HG03354 (cell line): ENCODE measurements at regions not wholly inside any gene's neighbourhood (a gene's known extent, or its start where the extent isn't known, plus 50 kb on each side); places are given as distances from the start of the nearest gene placed in this dataset.
"Not testable (repeated sequence)": the region's sequence is repeated elsewhere in the genome, so short reads cannot be mapped to it uniquely, and the experiment has no call there.

Experiments used
- ATAC-seq: cut with Tn5 transposase; IDR thresholded peaks from one replicate; pipeline ENCODE4 v1.9.1; 2021; ENCODE audit warnings: mild to moderate bottlenecking; ENCODE audit not compliant: unreplicated experiment, poor library complexity, severe bottlenecking

DNA sequence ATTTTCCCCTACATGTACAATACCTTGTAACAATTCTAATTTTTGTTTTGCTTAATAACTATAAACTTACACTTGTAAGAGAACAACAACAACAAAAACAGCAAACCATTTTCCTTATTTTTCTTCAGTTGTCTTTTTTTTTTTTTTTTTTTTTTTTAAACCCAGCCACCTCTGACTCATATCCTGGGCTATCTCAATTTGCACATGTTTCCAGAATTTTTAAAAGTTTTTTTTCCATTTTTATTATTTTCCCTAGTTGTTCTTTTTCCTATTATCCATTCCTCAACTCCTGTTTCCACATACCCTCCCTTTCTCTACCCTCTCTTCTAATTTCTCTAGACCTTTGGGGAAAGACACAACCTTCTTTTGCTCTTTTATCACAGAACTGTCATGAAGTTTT is 112.5 kb downstream of the EFEMP1 start:
- no peak for ATAC-seq

DNA sequence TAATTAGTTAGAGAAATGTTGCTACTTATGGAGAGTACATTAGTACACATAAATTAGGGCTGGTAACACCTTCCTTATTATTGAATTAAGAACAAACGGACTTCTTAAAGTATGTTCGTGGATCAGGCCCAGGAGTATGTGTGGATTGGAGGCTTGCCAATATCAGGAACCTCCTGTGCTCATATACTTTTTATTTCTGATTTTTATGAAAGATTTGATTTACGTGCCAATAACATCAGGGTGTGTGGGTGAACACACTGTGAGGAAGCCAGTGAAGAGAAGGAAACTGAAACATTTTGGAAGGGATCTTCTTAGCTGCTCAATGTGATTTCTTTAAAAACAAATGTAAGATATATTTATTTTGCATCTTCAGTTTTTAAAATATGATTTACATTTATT is 113.0 kb downstream of the EFEMP1 start:
- no peak for ATAC-seq

DNA sequence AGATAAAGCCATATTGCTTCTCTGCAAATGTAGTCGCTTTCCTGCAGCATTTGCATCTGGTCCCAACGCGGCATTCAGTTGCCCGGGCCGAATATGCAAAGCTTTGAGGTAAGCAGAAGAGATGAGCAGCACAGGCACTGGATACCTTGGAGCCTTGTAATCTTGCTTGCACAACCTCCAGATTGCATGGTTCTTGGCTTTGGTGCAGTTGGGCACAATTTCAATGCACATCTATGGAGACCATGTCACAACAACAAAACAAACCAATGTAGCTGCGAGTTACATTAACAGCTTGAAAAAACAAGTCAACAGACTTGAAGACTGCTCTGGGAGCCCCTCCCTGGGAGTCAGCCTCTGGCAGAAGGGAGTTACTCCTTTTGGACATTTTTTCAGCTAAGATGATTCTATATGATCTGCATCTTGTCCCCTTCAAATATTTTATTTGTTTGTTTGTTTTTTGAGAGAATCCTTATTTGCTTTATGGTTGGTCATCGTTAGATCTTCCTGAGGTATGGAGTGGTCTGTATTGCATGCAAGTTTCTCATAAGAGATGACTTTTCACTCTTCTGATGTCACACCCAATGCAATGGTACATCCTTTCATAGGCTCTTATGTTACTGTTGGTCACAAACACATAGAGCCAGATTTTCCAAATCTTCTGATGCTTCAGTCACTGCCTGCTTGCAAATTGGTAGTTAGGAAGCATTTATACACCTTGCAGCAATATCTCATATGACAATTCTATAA is 113.5 kb downstream of the EFEMP1 start:
- no peak for ATAC-seq

DNA sequence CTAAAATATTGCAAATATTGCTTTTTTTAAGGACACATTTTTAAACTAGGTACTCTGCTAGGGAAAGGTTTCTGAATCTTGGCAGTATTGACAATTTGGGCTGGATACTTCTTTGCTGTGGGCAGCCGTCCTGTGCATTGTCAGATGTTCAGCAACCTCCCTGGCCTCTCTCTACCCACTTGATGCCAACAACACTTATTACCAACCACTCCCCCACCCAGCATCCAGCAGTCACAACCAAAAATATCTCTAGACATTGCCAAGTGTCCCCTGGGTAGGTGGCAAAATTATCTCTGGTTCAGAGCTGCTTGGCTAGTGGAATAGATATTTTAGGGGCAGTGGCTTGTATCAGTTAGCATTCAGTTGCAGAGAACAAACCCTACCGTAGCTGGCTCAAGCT is 114.3 kb upstream of the PNPT1 start:
- ATAC-seq, result no peak

DNA sequence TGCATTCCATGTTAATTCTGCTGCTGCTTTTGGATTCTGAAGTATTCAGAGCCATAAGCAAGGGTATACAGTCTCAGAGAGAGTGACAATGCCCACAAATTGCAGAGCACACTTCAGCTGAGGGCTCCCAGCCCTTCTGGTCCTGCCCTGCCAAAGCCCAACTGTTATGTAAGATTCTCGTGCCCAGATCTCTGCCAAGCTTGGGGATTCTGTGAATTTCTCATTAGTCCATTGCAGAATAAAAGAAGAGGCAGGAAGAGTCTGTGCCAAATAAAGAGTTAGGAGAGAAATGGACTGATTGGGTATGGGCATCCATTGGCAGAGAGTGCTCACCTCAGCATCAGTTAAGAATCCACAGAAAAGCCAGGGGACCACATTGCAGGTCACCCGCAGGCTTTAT is 112.0 kb upstream of the PNPT1 start:
- no peak for ATAC-seq

DNA sequence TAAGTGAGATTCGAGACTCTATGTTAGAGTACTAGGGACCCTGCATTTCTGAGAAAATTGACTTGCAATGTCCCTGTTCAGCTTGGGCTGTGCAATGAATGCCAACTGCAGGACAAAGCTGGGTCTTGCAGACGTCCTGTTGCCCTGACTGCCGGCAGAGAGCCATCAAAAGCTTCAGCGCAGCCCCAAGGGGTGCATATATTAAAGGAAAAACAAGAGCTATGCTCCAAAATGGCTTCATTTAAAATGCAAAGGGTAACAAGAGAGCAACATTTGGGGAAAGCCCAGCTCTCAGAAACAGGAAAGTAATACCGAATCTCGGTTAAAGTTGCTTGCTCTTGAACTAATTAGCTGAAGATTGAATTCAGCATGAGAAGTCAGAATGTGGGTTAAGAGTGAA is 110.9 kb upstream of the PNPT1 start:
- no peak for ATAC-seq

DNA sequence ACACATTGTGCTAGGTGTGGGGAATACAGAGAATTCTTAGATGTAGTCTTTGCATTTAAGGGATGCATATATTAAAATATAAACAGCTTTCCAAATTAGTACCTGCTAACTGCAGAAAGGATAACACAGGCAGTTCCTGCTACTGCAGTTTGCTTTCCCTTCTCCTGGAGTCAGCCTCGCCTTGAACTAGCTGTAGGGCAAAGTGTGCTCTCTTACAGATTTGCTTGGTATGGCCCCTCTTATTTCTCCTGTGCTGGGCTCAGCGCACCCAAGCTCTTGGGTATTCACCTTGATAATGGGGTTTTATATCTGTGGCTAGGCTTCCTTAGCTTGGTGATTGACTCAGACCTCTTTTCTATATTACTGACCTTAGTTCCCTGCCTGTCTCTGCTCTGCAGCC is 108.4 kb upstream of the PNPT1 start:
- no peak for ATAC-seq

DNA sequence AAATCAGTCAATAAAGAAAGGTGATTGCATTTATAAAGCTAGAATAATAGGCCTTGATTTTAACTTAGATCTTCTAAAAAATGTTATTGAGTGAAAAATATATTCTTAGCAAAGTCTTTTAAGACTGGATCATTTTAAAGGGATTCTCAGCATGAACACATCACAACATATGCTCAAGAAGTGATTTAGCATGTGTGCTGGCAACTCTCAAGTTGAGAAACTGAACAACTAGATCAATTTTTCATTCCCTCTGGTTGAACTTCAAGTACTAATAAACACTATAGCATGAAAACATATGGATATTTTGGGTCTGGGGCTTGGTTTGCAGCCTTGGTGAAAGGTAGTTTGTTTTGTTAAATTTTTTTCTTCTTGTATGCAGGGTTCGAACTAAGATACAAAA is 107.8 kb upstream of the PNPT1 start:
- ATAC-seq, result no peak

DNA sequence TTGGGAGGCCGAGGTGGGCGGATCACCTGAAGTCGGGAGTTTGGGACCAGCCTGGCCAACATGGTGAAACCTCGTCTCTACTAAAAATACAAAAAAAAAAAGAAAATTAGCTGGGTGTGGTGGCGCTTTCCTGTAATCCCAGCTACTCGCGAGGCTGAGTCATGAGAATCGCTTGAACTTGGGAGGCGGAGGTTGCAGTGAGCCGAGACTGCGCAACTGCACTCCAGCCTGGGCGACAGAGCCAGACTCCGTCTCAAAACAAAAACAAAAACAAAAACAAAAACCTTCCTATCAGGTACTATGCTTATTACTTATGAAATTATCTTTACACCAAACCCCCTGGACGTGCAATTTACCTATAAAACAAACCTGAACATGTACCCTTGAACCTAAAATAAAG is 106.0 kb upstream of the PNPT1 start:
- ATAC-seq, result not testable (repeated sequence)

DNA sequence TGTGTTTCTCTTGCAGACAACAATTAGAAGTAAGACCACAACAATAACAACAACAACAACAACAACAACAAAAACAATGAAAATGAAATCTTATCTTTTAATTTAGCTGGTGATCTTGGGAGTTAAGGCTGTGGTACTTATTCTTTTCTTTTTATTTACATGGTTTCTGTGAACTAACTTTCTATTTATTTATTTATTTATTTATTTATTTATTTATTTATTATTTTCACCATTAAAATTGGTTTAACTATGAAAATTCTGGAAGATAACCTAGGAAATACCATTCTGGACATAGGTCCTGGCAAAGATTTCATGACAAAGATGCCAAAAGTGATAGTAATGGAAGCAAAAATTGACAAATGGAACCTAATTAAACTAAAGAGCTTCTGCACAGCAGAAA is 102.5 kb upstream of the PNPT1 start:
- ATAC-seq, result no peak

DNA sequence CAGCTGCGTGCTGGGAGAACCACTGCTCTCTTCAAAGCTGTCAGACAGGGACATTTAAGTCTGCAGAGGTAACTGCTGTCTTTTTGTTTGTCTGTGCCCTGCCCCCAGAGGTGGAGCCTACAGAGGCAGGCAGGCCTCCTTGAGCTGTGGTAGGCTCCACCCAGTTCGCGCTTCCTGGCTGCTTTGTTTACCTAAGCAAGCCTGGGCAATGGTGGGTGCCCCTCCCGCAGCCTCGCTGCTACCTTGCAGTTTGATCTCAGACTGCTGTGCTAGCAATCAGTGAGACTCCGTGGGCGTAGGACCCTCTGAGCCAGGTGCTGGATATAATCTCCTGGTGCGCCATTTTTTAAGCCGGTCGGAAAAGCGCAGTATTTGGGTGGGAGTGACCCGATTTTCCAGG is 100.0 kb upstream of the PNPT1 start:
- not testable (repeated sequence) for ATAC-seq

DNA sequence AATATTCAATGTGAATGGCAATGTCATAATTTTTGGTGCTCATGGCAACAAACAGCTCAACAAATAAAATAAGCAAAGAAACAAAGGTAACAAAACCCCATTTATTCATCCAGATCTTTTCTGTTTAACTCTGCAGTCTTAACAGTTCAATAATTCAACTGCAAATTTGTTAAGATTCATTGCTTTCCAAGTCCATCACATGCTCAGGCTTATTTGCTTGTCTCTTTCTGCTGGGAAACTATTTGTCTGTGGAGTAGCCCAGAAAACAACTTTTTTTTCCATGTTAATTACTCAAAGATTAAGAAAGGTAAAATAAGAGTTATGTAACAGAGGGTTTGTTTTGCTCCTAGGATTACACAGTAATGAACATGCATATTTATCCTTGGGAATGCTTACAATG is 92.6 kb upstream of the PNPT1 start:
- ATAC-seq, result no peak

DNA sequence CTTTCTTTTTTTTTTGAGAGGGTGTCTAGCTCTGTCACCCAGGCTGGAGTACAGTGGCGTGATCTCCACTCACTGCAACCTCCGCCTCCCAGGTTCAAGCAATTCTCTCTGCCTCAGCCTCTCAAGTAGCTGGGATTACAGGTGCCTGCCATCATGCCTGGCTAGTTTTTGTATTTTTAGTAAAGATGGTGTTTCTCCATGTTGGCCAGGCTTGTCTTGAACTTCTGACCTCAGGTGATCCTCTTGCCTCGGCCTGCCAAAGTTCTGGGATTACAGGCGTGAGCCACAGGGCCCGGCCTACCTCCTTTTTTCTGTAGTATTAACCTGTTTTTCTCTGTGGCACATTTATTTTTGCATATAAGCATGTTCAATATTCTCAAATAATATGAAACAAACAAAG is 90.1 kb upstream of the PNPT1 start:
- ATAC-seq, result not testable (repeated sequence)

DNA sequence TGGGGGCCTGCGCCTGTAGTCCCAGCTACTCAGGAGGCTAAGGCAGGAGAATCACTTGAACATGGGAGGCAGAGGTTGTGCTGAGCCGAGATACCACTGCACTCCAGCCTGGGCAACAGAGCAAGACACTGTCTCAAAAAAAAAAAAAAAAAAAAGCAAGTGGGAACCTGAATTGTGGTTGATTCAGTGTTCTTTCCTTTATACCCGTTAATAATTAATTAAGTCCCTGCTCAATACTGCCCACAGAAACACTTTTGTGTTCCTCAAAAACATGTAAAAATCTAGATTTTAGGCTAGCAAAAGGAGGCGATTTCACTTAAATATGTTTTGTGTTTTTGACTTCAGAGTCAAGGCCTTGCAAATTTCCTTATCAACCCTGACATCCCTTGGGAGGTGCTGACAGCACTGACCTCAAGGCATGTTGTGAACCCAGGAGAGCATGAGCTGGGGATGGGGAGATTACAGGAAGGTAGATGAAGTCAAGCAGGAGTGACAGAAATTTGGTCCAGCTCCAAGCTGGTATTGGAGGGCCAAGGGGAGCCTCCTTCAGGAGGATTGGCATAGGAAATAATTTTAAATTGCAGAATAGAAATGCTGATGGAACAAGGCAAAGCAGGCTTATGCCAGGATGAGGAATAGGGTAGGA is 89.0 kb upstream of the PNPT1 start:
- ATAC-seq, result peak; percentile 42

DNA sequence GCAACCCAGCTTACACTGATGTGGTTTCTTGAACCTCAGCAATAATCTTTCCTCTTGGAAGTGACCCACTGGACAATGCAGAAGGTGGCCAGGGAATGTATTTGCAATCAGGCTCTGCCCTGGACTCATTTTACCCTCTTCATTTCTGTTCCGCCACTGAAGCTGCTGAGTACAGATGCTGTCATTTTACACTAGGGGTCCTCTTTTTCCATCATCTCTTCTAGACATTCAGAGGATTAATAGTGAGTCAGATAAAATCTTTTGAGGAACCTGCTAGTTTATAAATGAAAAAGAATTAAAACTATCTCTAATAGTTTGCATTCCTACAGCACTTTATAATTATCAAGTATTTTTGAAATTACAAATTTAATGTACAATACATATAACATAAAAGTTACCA is 87.9 kb upstream of the PNPT1 start:
- no peak for ATAC-seq

DNA sequence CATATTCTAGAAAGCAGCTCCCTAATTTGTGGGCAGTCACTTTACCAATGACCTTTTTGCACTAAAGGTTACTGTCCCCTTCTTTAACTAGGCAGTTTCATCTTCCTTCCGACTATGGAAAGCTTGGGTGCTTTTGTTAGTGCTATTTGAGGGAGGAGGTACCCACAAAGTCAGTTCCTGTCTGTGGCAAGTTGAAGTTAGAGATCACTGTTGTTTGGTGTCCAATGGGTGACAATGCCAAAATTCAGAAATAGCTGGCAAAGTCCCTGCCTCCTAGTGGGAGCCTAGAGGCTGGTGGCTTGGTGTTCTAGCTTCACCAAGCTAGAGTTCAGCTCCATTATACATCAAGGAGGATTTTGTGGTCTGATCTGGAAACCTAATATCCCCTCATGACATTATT is 87.1 kb upstream of the PNPT1 start:
- ATAC-seq, result no peak

DNA sequence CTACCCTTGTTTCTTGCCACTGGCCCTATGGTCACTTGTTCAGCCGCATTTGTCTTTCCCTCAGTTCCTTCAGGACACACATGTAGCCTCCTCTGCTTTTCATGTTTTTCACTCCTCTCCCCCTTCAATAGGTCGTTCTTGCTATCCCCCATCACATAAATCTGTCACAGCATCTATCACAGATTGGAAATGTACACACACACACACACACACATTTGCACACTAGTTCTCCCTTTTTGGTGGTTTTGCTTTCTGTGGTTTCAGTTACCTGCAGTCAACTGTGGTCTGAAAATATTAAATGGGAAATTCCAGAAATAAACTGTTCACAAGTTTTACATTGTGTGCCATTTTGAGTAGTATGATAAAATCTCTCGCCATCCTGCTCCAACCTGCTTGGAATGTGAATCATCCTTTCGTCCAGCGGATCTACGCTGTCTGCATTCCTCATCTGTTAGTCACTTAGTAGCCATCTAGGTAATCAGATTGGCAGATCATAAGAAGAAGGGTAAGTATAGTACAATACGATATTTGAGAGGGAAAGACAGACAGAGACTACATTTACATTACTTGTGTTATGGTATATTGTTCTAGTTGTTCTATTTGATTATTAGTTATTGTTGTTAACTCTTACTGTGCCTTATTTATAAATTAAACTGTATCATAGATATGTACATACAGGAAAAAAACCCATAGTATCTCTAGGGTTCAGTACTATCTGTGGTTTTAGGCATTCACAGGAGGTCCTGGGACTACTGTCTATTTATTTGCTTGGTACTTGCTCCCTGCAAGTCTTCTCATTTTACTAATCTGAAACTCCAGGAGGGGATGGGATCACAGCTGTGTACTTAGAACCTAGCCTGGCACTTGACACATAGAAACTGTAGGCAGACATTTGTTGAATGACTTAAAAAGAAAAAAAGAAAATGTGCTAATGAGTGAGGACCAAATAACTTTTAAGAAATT is 86.1 kb upstream of the PNPT1 start:
- no peak for ATAC-seq

DNA sequence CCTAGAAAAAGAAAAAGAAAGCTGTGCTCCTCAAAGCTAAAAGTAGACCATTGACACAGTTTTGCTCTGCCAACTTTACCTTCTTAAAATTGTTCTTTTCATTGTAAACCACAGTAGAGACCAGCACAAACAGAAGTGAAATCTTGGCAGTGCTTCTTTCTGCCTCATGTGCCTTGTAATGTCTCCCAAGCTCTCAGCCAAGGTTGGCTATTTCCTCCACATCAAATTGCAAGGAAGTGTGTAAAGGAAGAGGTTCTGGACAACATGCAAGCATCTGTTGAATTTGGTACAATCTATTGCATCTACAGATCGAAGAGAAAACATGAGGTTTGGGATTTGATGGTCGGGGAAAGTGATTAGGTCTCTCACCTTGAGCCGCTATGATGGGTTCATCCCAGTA is 83.3 kb upstream of the PNPT1 start:
- ATAC-seq, result no peak

DNA sequence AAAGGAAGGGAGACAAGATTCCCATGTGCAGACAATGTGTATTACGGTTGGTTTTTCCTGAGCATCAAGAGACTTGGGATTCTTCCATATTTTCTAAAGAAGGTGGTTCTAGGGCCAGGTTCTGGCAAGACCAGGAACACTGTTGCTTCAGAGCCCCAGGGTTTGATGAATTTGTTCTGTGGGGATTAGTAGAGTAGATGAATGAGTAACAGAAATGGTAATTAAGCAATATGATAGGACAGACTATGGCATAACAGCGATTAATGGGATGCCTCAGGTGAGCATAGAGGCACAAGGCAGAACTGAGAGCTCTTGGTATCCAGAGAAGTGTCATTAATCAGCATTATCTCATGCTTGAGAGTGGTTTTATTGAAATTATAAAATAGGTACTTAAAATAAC is 82.8 kb upstream of the PNPT1 start:
- ATAC-seq, result no peak

DNA sequence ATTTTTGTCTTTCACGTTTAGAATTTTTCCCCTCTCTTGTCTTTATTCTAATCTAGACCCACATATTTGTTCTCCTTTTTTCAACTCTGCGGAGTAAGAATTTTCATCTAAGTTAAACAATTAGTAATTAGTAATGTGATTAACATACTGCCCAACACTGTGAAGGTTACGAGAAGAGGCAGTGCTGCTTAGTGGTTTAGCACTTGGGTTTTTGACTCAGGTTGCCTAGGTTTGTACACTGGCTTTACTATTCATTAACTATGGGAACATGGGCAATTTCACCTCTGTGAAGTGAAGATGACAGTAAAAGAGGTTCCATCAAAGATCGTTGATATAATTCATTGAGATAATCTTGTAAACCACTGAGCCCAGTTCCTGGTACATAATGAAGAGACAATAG is 82.2 kb upstream of the PNPT1 start:
- peak; percentile 46 for ATAC-seq

DNA sequence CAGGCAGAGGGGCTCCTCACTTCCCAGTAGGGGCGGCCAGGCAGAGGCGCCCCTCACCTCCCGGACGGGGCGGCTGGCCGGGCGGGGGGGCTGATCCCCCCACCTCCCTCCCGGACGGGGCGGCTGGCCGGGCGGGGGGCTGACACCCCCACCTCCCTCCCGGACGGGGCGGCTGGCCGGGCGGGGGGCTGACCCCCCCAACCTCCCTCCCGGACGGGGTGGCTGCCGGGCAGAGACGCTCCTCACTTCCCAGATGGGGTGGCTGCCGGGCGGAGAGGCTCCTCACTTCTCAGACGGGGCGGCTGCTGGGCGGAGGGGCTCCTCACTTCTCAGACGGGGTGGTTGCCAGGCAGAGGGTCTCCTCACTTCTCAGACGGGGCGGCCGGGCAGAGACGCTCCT is 80.0 kb upstream of the PNPT1 start:
- ATAC-seq, result not testable (repeated sequence)
